Endothelial cell of umbilical vein (primary cell): ENCODE measurements at regions not wholly inside any gene's neighbourhood (a gene's known extent, or its start where the extent isn't known, plus 50 kb on each side); places are given as distances from the start of the nearest gene placed in this dataset.

ENCODE experiments used
- BruUV-seq: library from RNA; stranded (reverse); fragments of 400-500 nt; replicated peaks from 2 replicates; lab custom pipeline; 2021; lab: Mats Ljungman, UMichigan
- CTCF ChIA-PET: fragments of 300-600, 350-600 bp; sonication (Branson Sonifier 250); formaldehyde crosslinking; loops from one replicate; lab custom pipeline; 2021; ENCODE audit warnings: antibody characterized with exemption, inconsistent platforms; lab: Charles Lee
- POLR2A ChIA-PET: fragments of 300-600, 350-600 bp; sonication (Branson Sonifier 250); formaldehyde crosslinking; loops from one replicate; lab custom pipeline; 2021; ENCODE audit warnings: antibody characterized with exemption, inconsistent platforms; lab: Charles Lee
- DNase-seq: peaks from one replicate; pipeline ENCODE4 v3.0.0-alpha.2; 2011; ENCODE audit warnings: low read depth, low spot score
- FAIRE-seq: peaks from 2 replicates; lab custom pipeline; 2011; peaks lifted over from hg19 to GRCh38; lab: Jason Lieb, UNC
- H2AFZ ChIP-seq: 2 replicates; pipeline ENCODE4 v1.6.0; 2012; ENCODE audit warnings: low read depth, low read length, control low read depth, inconsistent platforms
- H3K27ac ChIP-seq: 2 replicates; pipeline ENCODE4 v1.5.1; 2011; ENCODE audit warnings: low read depth, mild to moderate bottlenecking, control low read depth, low read length, moderate library complexity; ENCODE audit not compliant: insufficient read depth
- H3K27me3 ChIP-seq, 2 experiments: 2 replicates each; pipeline versions ENCODE4 v1.6.0 to v1.6.1; 2011; ENCODE audit warnings: low read length in 2 of 2, mixed read lengths in 1 of 2; ENCODE audit not compliant: control insufficient read depth in 2 of 2, insufficient read depth in 2 of 2
- H3K36me3 ChIP-seq, 2 experiments: 2 replicates in 1 of 2; 3 replicates in 1 of 2; pipeline ENCODE4 v1.5.1; 2011; ENCODE audit warnings: low read length in 2 of 2, mild to moderate bottlenecking in 1 of 2, moderate library complexity in 1 of 2; ENCODE audit not compliant: control insufficient read depth in 2 of 2, insufficient read depth in 2 of 2; ENCODE audit errors: extremely low read depth in 1 of 2
- H3K4me1 ChIP-seq: 3 replicates; pipeline ENCODE4 v1.5.1; 2011; ENCODE audit warnings: mild to moderate bottlenecking, low read length; ENCODE audit not compliant: control insufficient read depth, insufficient read depth; ENCODE audit errors: extremely low read depth
- H3K4me2 ChIP-seq: 2 replicates; pipeline ENCODE4 v1.6.1; 2011; ENCODE audit warnings: low read length, control low read depth, mixed read lengths; ENCODE audit not compliant: insufficient read depth
- H3K4me3 ChIP-seq, 3 experiments: fragments of 200-600 bp in 1 of 3; sonication (generic), shearing (Covaris generic) in 1 of 3; replicated peaks in 1 of 3; 2 replicates each; pipeline ENCODE4 v1.5.1; 2011 to 2016; ENCODE audit warnings: control low read depth in 3 of 3, low read length in 3 of 3, mild to moderate bottlenecking in 2 of 3, inconsistent platforms in 1 of 3, low read depth in 1 of 3, moderate library complexity in 1 of 3; ENCODE audit not compliant: insufficient read depth in 1 of 3
- H3K79me2 ChIP-seq: 2 replicates; pipeline ENCODE4 v1.6.0; 2012; ENCODE audit warnings: low read length, inconsistent platforms; ENCODE audit not compliant: control insufficient read depth, insufficient read depth
- H3K9ac ChIP-seq: replicated peaks from 2 replicates; pipeline ENCODE3; 2011; ENCODE audit warnings: low read length, control low read depth; ENCODE audit not compliant: insufficient read depth; ENCODE audit errors: extremely low read depth
- H3K9me1 ChIP-seq: replicated peaks from 3 replicates; pipeline ENCODE4 v1.6.0; 2011; ENCODE audit warnings: mild to moderate bottlenecking, low read length; ENCODE audit not compliant: control insufficient read depth, insufficient read depth; ENCODE audit errors: extremely low read depth
- H3K9me3 ChIP-seq: replicated peaks from 2 replicates; pipeline ENCODE4 v1.5.1; 2012; ENCODE audit warnings: low read length, inconsistent platforms; ENCODE audit not compliant: control insufficient read depth, insufficient read depth
- H4K20me1 ChIP-seq: replicated peaks from 2 replicates; pipeline ENCODE3; 2011; ENCODE audit warnings: mild to moderate bottlenecking, low read length; ENCODE audit not compliant: control insufficient read depth, insufficient read depth; ENCODE audit errors: extremely low read depth
- EZH2 ChIP-seq: IDR thresholded peaks from 2 replicates; pipeline ENCODE4 v1.6.1; 2012; ENCODE audit warnings: borderline replicate concordance, low read depth, mild to moderate bottlenecking, moderate library complexity, low read length, inconsistent platforms; ENCODE audit not compliant: severe bottlenecking
- FOS ChIP-seq: IDR thresholded peaks from 2 replicates; pipeline ENCODE4 v1.6.1; 2011; ENCODE audit warnings: mild to moderate bottlenecking, low read length, moderate library complexity, borderline replicate concordance; ENCODE audit not compliant: insufficient read depth
- GATA2 ChIP-seq: IDR thresholded peaks from 2 replicates; pipeline ENCODE4 v1.7.0; 2011; ENCODE audit warnings: low read depth, mild to moderate bottlenecking, moderate library complexity, mixed read lengths, low read length; ENCODE audit not compliant: insufficient read length, insufficient read depth
- JUN ChIP-seq: IDR thresholded peaks from 2 replicates; pipeline ENCODE4 v1.6.1; 2011; ENCODE audit warnings: borderline replicate concordance, low read depth; ENCODE audit not compliant: insufficient read length, insufficient read depth
- MYC ChIP-seq: IDR thresholded peaks from one replicate; pipeline ENCODE4 v1.6.1; 2011; ENCODE audit warnings: mild to moderate bottlenecking, low read depth, low read length
- POLR2A ChIP-seq: IDR thresholded peaks from 2 replicates; pipeline ENCODE4 v1.6.1; 2012; ENCODE audit warnings: low read depth, mild to moderate bottlenecking, control low read depth, low read length
- POLR2AphosphoS5 ChIP-seq: IDR thresholded peaks from 2 replicates; pipeline ENCODE4 v1.6.1; 2012; ENCODE audit warnings: low read depth, mild to moderate bottlenecking, control low read depth, low read length, moderate library complexity; ENCODE audit not compliant: insufficient read depth
- dilution Hi-C: fragments of 300-500 bp; cut with MboI; formaldehyde crosslinking; loops from one replicate; pipeline ENCODE4 v1.15.0; 2019; ENCODE audit warnings: low sequenced_read_pairs; ENCODE audit not compliant: extremely low pct_ligation_motif_present
- intact Hi-C: fragments of 100-400 bp; cut with micrococcal nuclease; formaldehyde crosslinking; loops from one replicate; pipeline ENCODE4 v1.10.0; 2022
- TF ChIP-seq, protein P1 (sequence below), 2 donors: IDR thresholded peaks; 1 replicate in 1 of 2; 2 replicates in 1 of 2; pipeline ENCODE4 v1.5.1; 2011; ENCODE audit warnings: low read length in 2 of 2, mild to moderate bottlenecking in 2 of 2, moderate library complexity in 2 of 2, control low read depth in 1 of 2, inconsistent platforms in 1 of 2, low read depth in 1 of 2; ENCODE audit not compliant: insufficient read depth in 1 of 2; ENCODE audit errors: extremely low read depth in 1 of 2
- TF ChIP-seq, protein P2 (sequence below): IDR thresholded peaks from 2 replicates; pipeline ENCODE4 v1.6.1; 2011; ENCODE audit not compliant: insufficient read depth, insufficient read length

DNA sequence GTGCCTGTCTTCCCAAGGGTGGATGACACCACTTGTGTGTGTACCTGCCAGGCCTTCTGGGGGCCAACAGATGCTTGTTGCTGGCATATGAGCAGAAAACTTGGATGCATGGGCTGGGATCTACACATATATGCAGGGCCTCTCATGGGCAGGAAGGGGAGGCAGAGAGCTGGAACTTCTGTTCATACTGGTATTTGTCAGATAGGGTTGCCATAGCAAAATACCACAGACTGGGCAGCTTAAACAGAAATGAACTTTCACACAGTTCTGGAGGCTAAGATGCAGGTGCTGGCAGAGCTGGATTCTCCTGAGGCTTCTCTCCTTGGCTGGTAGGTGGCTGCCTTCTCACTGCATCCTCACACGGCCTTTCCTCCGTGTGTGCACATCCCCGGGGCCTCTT, 121.8 kb downstream of the SUDS3 start:
- dilution Hi-C loops (no loop called here), intact Hi-C loops (no loop called here)
- no peaks in the 10 kb centered on the region for H4K20me1 ChIP-seq
- BruUV-seq, result no TSS peak
- no peak for FAIRE-seq
- no peak overlapping the region for H2AFZ ChIP-seq
- H3K27ac ChIP-seq, result no peak overlapping the region
- H3K9me1 ChIP-seq, result no peaks in the 10 kb centered on the region
- H3K79me2 ChIP-seq, result no peaks in the 10 kb centered on the region
- H3K27me3 ChIP-seq, result no peaks in the 10 kb centered on the region
- no peaks in the 10 kb centered on the region for H3K4me1 ChIP-seq
- H3K4me3 ChIP-seq, result no peak overlapping the region
- no peaks in the 10 kb centered on the region for H3K36me3 ChIP-seq
- no peak for DNase-seq
- no peak for TF ChIP-seq GATA2
- no peak for TF ChIP-seq EZH2
- TF ChIP-seq, protein P1, sequence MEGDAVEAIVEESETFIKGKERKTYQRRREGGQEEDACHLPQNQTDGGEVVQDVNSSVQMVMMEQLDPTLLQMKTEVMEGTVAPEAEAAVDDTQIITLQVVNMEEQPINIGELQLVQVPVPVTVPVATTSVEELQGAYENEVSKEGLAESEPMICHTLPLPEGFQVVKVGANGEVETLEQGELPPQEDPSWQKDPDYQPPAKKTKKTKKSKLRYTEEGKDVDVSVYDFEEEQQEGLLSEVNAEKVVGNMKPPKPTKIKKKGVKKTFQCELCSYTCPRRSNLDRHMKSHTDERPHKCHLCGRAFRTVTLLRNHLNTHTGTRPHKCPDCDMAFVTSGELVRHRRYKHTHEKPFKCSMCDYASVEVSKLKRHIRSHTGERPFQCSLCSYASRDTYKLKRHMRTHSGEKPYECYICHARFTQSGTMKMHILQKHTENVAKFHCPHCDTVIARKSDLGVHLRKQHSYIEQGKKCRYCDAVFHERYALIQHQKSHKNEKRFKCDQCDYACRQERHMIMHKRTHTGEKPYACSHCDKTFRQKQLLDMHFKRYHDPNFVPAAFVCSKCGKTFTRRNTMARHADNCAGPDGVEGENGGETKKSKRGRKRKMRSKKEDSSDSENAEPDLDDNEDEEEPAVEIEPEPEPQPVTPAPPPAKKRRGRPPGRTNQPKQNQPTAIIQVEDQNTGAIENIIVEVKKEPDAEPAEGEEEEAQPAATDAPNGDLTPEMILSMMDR (IDR thresholded peaks at IDR 0.05; ENCODE audit: extremely low read depth in 1 of 2, insufficient read depth in 1 of 2, low read depth in 1 of 2, low read length in 2 of 2), result no peak
- TF ChIP-seq FOS, result no peak
- TF ChIP-seq, protein P2, sequence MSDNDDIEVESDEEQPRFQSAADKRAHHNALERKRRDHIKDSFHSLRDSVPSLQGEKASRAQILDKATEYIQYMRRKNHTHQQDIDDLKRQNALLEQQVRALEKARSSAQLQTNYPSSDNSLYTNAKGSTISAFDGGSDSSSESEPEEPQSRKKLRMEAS, result no peak
- no peak for TF ChIP-seq MYC
- no peak for TF ChIP-seq JUN
- TF ChIP-seq POLR2AphosphoS5, result no peak
- no peak for TF ChIP-seq POLR2A
- H3K9ac ChIP-seq, result no peak overlapping the region
- no peaks in the 10 kb centered on the region for H3K9me3 ChIP-seq
- ChIA-PET POLR2A (no interaction called here), CTCF (no interaction called here)
- no peak overlapping the region for H3K4me2 ChIP-seq
